ENCODE measurements at regions not wholly inside any gene's neighbourhood (a gene's known extent, or its start where the extent isn't known, plus 50 kb on each side); places are given as distances from the start of the nearest gene placed in this dataset.

DNA sequence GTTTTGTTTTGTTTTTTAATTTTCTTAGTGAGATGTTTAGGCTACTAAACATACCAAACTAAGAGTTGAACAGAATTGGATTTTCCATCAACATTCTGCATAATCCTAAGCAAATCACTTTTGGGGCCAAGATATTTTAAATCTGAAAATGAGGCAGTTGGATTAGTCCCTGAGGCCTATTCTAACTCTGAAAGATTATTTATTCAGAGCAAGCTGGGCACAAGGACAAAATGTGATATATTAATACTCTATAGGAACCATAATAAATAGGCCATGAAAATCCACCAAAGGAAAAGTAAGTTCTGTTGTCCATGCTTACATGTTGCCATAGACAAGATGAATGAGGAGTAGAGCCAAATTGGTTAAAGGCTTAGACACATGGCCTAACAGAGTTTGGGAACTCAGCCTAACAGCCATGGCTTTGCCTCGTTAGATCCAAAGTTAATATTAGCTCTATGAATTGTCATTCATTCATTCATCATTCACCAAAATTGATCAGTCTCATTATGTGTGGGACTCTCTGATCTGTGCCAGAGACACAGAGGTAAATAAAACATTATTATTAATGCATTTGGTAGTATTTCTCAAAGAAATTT is 183.5 kb downstream of the SCG2 start:
- Mint-ChIP-seq H3K36me3 (no peaks in the 10 kb centered on the region), H3K27me3 (ENCODE audit: low read depth) (no peaks in the 10 kb centered on the region), H3K27ac (no peak overlapping the region), H3K9me3 (no peaks in the 10 kb centered on the region), H3K4me1 (no peaks in the 10 kb centered on the region), H3K4me3 (no peak overlapping the region)
- CTCF ChIA-PET: no interaction called here
- TF ChIP-seq, protein P1, sequence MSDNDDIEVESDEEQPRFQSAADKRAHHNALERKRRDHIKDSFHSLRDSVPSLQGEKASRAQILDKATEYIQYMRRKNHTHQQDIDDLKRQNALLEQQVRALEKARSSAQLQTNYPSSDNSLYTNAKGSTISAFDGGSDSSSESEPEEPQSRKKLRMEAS (CRISPR knock-in tag; IDR thresholded peaks at IDR 0.05): no peak
- TF ChIP-seq ZNF396 (CRISPR knock-in tag; IDR thresholded peaks at IDR 0.05; ENCODE audit: borderline replicate concordance): no peak
- TF ChIP-seq ETV6 (CRISPR knock-in tag; IDR thresholded peaks at IDR 0.05): no peak
- ATAC-seq (no peak), DNase-seq (ENCODE audit: low spot score) (no peak)
- POLR2A ChIA-PET: no interaction called here

DNA sequence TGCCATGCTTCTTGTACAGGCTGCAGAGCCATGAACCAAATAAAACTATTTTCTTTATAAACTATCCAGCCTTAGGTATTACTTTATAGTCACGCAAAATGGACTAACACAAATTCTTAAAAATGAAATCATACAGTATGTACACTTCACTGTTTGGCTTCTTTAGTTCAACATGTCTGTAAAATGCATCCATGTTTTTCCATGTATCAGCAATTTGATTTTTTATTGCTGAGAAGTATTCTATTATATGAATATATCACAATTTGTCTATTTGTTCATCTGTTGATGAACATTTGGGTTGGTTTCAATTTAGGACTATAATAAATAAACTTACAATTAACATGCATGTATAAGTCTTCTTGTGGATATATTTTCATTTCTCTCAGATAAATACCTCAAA is 182.1 kb downstream of the SCG2 start:
- Mint-ChIP-seq H3K27me3 (ENCODE audit: low read depth) (no peaks in the 10 kb centered on the region), H3K9me3 (no peaks in the 10 kb centered on the region), H3K4me1 (no peaks in the 10 kb centered on the region), H3K36me3 (no peaks in the 10 kb centered on the region), H3K4me3 (no peak overlapping the region), H3K27ac (no peak overlapping the region)
- no peak for TF ChIP-seq ZNF263 (CRISPR knock-in tag; IDR thresholded peaks at IDR 0.05; ENCODE audit: low read depth)
- no peak for TF ChIP-seq NR1H2 (CRISPR knock-in tag; IDR thresholded peaks at IDR 0.05)
- no peak for TF ChIP-seq HMGA2 (CRISPR knock-in tag; IDR thresholded peaks at IDR 0.05)
- TF ChIP-seq NFATC4 (CRISPR knock-in tag; IDR thresholded peaks at IDR 0.05): no peak
- TF ChIP-seq, protein P2, sequence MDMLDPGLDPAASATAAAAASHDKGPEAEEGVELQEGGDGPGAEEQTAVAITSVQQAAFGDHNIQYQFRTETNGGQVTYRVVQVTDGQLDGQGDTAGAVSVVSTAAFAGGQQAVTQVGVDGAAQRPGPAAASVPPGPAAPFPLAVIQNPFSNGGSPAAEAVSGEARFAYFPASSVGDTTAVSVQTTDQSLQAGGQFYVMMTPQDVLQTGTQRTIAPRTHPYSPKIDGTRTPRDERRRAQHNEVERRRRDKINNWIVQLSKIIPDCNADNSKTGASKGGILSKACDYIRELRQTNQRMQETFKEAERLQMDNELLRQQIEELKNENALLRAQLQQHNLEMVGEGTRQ (CRISPR knock-in tag; IDR thresholded peaks at IDR 0.05): no peak
- no peak for TF ChIP-seq GABPB1 (CRISPR knock-in tag; IDR thresholded peaks at IDR 0.05)
- TF ChIP-seq, protein P3, sequence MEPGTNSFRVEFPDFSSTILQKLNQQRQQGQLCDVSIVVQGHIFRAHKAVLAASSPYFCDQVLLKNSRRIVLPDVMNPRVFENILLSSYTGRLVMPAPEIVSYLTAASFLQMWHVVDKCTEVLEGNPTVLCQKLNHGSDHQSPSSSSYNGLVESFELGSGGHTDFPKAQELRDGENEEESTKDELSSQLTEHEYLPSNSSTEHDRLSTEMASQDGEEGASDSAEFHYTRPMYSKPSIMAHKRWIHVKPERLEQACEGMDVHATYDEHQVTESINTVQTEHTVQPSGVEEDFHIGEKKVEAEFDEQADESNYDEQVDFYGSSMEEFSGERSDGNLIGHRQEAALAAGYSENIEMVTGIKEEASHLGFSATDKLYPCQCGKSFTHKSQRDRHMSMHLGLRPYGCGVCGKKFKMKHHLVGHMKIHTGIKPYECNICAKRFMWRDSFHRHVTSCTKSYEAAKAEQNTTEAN (CRISPR knock-in tag; IDR thresholded peaks at IDR 0.05): no peak
- TF ChIP-seq, protein P4, sequence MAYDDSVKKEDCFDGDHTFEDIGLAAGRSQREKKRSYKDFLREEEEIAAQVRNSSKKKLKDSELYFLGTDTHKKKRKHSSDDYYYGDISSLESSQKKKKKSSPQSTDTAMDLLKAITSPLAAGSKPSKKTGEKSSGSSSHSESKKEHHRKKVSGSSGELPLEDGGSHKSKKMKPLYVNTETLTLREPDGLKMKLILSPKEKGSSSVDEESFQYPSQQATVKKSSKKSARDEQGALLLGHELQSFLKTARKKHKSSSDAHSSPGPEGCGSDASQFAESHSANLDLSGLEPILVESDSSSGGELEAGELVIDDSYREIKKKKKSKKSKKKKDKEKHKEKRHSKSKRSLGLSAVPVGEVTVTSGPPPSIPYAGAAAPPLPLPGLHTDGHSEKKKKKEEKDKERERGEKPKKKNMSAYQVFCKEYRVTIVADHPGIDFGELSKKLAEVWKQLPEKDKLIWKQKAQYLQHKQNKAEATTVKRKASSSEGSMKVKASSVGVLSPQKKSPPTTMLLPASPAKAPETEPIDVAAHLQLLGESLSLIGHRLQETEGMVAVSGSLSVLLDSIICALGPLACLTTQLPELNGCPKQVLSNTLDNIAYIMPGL (CRISPR knock-in tag; IDR thresholded peaks at IDR 0.05): no peak
- no peak for TF ChIP-seq MXD4 (CRISPR knock-in tag; IDR thresholded peaks at IDR 0.05; ENCODE audit: borderline replicate concordance)
- no peak for TF ChIP-seq CREM (CRISPR knock-in tag; IDR thresholded peaks at IDR 0.05)
- TF ChIP-seq, protein P5, sequence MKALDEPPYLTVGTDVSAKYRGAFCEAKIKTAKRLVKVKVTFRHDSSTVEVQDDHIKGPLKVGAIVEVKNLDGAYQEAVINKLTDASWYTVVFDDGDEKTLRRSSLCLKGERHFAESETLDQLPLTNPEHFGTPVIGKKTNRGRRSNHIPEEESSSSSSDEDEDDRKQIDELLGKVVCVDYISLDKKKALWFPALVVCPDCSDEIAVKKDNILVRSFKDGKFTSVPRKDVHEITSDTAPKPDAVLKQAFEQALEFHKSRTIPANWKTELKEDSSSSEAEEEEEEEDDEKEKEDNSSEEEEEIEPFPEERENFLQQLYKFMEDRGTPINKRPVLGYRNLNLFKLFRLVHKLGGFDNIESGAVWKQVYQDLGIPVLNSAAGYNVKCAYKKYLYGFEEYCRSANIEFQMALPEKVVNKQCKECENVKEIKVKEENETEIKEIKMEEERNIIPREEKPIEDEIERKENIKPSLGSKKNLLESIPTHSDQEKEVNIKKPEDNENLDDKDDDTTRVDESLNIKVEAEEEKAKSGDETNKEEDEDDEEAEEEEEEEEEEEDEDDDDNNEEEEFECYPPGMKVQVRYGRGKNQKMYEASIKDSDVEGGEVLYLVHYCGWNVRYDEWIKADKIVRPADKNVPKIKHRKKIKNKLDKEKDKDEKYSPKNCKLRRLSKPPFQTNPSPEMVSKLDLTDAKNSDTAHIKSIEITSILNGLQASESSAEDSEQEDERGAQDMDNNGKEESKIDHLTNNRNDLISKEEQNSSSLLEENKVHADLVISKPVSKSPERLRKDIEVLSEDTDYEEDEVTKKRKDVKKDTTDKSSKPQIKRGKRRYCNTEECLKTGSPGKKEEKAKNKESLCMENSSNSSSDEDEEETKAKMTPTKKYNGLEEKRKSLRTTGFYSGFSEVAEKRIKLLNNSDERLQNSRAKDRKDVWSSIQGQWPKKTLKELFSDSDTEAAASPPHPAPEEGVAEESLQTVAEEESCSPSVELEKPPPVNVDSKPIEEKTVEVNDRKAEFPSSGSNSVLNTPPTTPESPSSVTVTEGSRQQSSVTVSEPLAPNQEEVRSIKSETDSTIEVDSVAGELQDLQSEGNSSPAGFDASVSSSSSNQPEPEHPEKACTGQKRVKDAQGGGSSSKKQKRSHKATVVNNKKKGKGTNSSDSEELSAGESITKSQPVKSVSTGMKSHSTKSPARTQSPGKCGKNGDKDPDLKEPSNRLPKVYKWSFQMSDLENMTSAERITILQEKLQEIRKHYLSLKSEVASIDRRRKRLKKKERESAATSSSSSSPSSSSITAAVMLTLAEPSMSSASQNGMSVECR (CRISPR knock-in tag; IDR thresholded peaks at IDR 0.05; ENCODE audit: borderline replicate concordance): no peak
- TF ChIP-seq, protein P6, sequence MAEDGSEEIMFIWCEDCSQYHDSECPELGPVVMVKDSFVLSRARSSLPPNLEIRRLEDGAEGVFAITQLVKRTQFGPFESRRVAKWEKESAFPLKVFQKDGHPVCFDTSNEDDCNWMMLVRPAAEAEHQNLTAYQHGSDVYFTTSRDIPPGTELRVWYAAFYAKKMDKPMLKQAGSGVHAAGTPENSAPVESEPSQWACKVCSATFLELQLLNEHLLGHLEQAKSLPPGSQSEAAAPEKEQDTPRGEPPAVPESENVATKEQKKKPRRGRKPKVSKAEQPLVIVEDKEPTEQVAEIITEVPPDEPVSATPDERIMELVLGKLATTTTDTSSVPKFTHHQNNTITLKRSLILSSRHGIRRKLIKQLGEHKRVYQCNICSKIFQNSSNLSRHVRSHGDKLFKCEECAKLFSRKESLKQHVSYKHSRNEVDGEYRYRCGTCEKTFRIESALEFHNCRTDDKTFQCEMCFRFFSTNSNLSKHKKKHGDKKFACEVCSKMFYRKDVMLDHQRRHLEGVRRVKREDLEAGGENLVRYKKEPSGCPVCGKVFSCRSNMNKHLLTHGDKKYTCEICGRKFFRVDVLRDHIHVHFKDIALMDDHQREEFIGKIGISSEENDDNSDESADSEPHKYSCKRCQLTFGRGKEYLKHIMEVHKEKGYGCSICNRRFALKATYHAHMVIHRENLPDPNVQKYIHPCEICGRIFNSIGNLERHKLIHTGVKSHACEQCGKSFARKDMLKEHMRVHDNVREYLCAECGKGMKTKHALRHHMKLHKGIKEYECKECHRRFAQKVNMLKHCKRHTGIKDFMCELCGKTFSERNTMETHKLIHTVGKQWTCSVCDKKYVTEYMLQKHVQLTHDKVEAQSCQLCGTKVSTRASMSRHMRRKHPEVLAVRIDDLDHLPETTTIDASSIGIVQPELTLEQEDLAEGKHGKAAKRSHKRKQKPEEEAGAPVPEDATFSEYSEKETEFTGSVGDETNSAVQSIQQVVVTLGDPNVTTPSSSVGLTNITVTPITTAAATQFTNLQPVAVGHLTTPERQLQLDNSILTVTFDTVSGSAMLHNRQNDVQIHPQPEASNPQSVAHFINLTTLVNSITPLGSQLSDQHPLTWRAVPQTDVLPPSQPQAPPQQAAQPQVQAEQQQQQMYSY (CRISPR knock-in tag; IDR thresholded peaks at IDR 0.05): no peak
- no peak for TF ChIP-seq TP53 (CRISPR knock-in tag; IDR thresholded peaks at IDR 0.05)
- ATAC-seq (no peak), DNase-seq (ENCODE audit: low spot score) (no peak)
- POLR2A ChIA-PET: no interaction called here
- CTCF ChIA-PET: no interaction called here
